Left lobe of liver (tissue), 2 donors: ENCODE measurements at regions not wholly inside any gene's neighbourhood (a gene's known extent, or its start where the extent isn't known, plus 50 kb on each side); places are given as distances from the start of the nearest gene placed in this dataset.
A peak's percentile ranks its signal among the peaks of the same experiment; 100 is the strongest.
"Not testable (repeated sequence)": the region's sequence is repeated elsewhere in the genome, so short reads cannot be mapped to it uniquely, and the experiment has no call there.

ENCODE experiments used
- ATAC-seq: fragments of 200-7000 bp; cut with Tn5 transposase; one replicate; pipeline ENCODE4 v1.9.1; 2020; ENCODE audit warnings: mild to moderate bottlenecking, moderate library complexity
- DNase-seq: peaks from one replicate; pipeline ENCODE4 v3.0.0-alpha.2; 2020; ENCODE audit warnings: low spot score
- donor health status: DM: no; HTN: no; CAD: no; lungs with moderate emphysema.
- donor health status: DM: no; HTN: yes; CAD: no.

DNA sequence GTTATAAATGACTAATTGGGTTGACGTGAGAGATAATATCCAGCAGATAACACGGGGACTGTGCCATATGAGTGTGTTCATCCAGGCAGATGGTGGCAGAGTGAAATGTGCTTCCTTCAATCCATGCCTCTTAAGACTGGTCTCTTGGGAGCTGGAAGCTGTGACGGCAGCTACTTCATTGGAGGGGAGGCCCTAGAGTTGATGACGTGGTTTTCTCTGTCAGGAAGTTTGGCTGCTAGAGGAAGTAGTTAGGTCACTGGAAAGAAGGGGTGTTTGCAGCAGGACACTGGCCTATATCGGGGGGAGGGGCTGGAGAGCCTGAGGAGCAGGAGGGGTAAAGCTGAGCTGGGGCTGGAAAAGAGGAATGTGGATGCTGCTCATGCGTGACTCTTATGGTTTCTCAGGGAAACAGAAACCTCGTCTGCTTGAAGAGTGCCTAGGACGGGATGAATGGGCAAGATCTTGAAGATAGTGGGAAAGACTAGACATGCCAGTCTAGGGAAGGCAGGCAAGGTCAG, 3051.6 kb downstream of the RPIA start:
- not testable (repeated sequence) for ATAC-seq

GRCh38 chr2:91743910-91744309, 3052.4 kb downstream of the RPIA start:
- DNase-seq, ATAC-seq: not testable (repeated sequence)

More for the DNA sequence above, 3051.6 kb downstream of the RPIA start:
- not testable (repeated sequence) for DNase-seq

- DNase-seq, ATAC-seq: not testable (repeated sequence)
These were observed 3053.2 kb downstream of the RPIA start for GRCh38 chr2:91744700-91745141.

- peak; percentile 52 for ATAC-seq
- no peak for DNase-seq
These were observed 3057.4 kb downstream of the RPIA start for GRCh38 chr2:91748902-91749301.

- DNase-seq, ATAC-seq: not testable (repeated sequence)
These were observed 3058.2 kb downstream of the RPIA start for GRCh38 chr2:91749665-91750064.

- not testable (repeated sequence) for DNase-seq
- ATAC-seq: peak; percentile 73
These were observed 3068.0 kb downstream of the RPIA start for GRCh38 chr2:91759361-91759941.

DNA sequence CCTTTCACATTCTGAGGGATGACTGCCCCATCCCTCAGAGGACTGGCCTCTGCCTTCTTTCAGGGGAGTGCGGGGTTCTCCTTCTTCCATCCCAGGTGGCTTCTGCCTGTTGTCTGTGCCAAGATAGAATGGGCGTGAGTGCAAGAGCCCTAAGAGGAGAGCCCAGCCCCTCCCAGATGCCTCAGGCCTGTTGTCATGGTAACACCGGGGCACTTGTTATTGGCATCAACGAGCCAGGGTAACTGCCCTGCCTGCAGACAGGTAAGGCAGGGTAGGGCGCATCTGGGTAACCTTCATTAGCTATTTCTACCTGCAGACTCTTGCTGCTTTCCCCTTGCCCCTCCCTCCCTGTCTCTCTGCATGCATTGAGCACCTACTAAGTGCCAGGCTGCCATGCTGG, 3069.2 kb downstream of the RPIA start:
- DNase-seq: not testable (repeated sequence)

GRCh38 chr2:91762312-91762711, 3070.8 kb downstream of the RPIA start:
- not testable (repeated sequence) for DNase-seq, ATAC-seq

More for the DNA sequence above, 3069.2 kb downstream of the RPIA start:
- ATAC-seq: not testable (repeated sequence)

- DNase-seq, ATAC-seq: not testable (repeated sequence)
These were observed 3072.2 kb downstream of the RPIA start for GRCh38 chr2:91763710-91764109.

DNA sequence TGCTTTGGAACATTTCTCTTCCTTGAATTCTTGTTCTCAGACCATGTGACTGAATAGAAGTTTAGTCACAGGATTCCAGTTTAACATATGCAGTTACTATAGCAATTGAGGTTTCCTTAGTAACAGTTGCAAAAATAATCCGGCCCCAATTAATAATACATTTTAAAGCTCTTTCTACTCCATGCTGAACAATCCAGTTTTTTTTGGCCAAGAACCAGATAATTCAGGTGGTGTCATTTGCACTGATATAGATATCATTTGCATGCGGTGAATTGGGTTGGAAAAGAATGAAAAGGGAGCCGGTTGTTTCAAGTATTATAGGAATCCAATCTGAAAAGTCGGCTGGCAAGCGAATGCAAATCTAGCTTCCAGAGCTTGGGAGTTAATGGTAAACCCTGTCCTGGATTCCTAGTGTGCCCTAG, 3073.1 kb downstream of the RPIA start:
- ATAC-seq, DNase-seq: not testable (repeated sequence)

- DNase-seq, ATAC-seq: not testable (repeated sequence)
These were observed 3073.7 kb downstream of the RPIA start for GRCh38 chr2:91765018-91765754.

DNA sequence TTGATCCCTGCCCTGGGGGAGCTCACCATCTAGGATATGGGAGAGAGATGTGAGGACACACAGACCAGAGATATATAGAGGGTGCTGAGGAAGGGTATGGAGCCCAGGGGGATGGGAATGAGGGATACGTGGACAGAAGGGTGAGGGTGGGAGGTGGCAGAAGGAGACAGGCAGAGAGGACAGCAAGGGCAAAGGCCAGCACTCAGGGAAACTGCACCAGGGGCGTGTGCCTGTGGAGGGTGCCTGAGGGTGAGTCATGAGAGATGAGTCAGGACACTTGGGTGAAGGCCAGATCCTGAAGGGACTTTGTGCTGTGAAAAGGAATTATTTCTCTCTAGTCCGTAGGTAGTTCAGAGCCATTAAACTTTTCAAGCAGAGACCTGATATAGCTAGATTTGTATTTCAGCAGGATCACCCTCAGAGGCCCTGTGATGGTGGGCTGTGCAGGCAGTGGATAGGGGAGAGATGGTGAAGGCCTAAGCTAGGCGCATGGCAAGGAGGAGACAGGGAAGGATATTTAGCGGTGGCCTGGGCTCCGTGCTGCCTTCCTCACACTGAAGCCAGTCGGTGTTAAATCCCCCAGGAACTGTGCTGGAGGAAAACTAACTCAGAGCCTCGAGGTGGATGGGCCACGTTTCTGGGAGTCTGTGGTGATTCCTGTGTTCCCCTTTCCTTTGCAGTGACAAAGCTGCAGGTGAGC, 3075.0 kb downstream of the RPIA start:
- not testable (repeated sequence) for DNase-seq
- ATAC-seq: peak; percentile 76

DNA sequence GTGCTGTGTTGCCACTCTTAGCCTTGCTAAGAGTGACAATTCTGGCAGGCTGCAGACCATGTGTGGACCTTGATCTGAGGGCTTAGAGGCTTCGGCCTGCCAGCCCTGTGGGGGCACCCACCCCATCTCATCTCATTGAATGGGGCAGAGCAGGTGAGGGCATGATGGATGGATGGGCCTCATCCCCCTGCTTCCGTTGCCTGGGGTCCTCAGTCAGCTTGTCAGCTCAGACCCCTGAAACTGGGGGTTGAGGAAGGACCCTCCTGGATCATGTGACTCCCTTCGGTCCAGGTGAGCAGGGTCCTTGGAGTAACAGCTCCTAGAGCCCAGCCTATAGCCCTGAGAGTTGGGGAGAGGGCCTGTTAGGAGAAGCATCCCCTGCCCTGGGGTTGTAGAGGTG, 3076.8 kb downstream of the RPIA start:
- not testable (repeated sequence) for DNase-seq, ATAC-seq

DNA sequence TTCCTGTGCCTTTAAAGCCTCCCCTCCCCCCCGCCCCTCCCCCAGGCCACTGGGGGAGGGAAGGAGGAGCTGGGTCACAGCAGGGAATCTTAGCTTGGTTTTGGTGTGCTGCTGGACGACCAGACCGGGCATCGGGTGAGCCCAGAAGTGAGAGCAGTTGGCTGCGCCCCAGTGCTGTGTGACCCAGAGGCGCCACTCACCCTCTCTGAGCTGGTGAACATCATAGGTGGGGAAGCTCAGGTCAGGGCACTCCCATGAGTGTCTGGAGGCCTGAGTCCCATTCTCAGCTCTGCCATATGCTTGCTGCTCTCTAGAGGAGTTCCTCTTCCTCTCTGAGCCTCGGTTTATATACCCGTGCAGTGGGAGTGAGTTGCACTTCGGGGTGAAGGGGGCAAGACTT, 3077.5 kb downstream of the RPIA start:
- ATAC-seq, DNase-seq: not testable (repeated sequence)

DNA sequence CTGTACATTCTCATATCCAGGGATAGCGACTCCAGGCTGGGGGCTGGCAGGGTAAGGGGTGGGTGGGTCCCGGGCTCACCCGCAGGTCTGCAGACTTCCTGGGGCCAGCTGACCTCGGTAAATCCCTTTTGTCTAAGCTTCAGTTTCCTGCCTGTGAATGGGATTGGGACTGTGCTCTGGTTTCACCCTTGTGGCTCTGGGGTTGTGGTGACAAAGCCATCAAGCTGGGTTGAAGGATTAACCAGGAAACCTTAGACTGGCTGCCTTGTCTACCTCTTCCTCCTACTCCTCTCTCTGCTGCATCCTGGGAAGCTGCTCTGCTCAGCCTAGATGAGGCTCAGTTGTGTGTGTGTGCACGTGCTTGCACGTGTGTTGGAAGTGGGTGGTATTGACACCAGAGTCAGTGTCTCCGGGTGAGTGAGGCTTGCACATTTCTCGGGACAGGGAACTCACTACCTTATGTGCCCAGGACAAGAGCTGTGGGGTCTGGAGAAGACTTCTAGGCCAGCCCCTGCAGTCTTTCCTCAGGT, 3078.6 kb downstream of the RPIA start:
- not testable (repeated sequence) for DNase-seq

GRCh38 chr2:91771604-91772003, 3080.1 kb downstream of the RPIA start:
- not testable (repeated sequence) for ATAC-seq, DNase-seq

More for the DNA sequence above, 3078.6 kb downstream of the RPIA start:
- ATAC-seq: peak; percentile 21

DNA sequence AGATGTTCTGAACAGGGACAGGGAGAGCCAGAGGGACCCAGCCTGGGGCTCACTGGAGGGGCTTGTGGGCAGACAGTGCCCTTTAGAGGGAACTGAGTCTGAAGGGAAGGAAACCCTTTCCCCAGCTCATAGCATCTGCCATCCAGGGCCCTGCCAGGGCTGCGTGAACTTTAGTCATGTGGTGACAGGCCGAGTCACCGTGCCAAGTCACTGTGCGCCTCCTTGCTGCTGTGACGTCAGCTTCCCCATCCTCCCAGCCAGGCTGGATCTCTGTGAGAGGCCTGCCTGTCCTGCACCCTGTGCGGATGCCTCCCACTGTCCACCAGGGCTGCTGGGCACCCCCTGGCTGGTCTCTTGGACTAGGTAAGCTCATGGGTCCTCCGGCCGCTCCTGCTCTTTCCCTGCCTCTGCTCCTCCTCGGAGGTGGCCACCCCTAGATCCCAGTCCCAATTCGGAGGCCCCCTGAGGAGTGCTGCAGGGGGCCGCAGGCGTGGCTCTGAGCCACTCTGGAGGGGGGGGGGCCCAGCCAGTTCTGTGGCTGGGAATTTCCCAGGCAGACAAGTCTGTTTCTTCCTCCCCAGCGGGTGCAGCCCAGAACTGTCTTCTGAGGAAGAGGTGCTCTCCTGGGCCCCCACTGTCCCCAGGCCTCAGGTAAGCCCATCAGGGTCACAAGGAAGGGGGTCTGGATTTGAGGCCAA, 3080.9 kb downstream of the RPIA start:
- DNase-seq: not testable (repeated sequence)

DNA sequence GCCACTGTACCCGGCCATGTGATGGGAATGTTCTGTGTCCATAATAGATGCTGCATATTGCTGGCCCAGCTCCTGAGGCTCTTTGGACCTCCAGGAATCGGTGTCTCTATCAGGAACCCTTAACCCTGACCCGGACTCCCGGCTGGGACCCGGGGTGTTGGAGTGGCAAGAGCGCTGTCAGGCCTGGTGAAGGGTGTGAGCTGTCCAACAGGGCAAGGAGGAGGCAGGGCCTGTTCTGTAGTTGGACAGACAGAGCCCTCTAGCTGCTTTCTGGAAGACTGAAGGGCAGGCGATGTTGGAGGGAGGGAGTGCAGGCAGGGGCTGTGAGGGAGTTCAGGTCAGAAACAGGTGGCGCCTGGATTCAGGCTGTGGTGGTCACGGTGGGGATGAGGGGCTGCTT, 3082.3 kb downstream of the RPIA start:
- not testable (repeated sequence) for ATAC-seq, DNase-seq

More for the DNA sequence above, 3080.9 kb downstream of the RPIA start:
- peak; percentile 65 for ATAC-seq

DNA sequence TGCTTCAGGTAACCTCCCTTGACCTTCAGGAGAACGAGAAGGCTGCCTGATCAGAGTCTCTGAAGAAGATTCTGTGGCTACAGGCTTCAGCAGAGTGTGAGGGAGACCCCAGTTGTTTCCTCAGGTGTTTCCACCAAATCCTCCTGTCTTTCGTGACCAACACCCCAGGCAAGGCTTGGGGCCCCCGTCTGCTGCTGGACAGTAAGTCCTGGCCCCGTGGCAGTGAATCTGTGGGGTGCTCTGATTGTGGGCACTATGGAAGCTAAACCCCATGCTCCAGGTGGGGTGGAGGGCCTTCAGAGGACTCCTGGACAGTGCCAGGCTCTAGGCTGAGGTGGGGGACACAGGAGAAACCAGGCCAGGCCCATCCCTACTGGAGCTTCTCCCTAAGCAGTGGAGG, 3083.7 kb downstream of the RPIA start:
- not testable (repeated sequence) for ATAC-seq, DNase-seq

- ATAC-seq, DNase-seq: not testable (repeated sequence)
These were observed 3088.9 kb downstream of the RPIA start for GRCh38 chr2:91780324-91780723.
